ENCODE measurements at regions not wholly inside any gene's neighbourhood (a gene's known extent, or its start where the extent isn't known, plus 50 kb on each side); places are given as distances from the start of the nearest gene placed in this dataset.

- no peak overlapping the region for H3K27ac ChIP-seq (ENCODE audit: low read depth in 1 of 2, low read length in 2 of 2)
- peaks cover 0 to 2% of the 10 kb centered on the region in 2 donors for H3K27me3 ChIP-seq (ENCODE audit: control insufficient read depth in 1 of 2, insufficient read depth in 2 of 2, low read length in 1 of 2)
- H3K36me3 ChIP-seq (ENCODE audit: control insufficient read depth in 1 of 2, insufficient read depth in 2 of 2, low read length in 1 of 2) = no peaks in the 10 kb centered on the region
- no peaks in the 10 kb centered on the region for H3K4me1 ChIP-seq (ENCODE audit: control insufficient read depth in 1 of 2, insufficient read depth in 2 of 2, low read length in 2 of 2)
- H3K9me3 ChIP-seq (ENCODE audit: control insufficient read depth, low read length) = peaks cover 1% of the 10 kb centered on the region
- 88 to 96% methylated on average over 2 of the region's 2 CpGs for WGBS, 2 donors
- ATAC-seq (ENCODE audit: low FRiP score) = no peak
- H3K4me3 ChIP-seq (ENCODE audit: low read length in 2 of 2) = no peak overlapping the region
- intact Hi-C loops (cut with DNase I) = no loop called here
- DNase-seq = no peak
Observed at GRCh38 chr12:107244584-107244983, 151.2 kb upstream of the CRY1 start.

GRCh38 chr12:107247650-107248049, 154.3 kb upstream of the CRY1 start:
- peaks cover 3% of the 10 kb centered on the region for H3K9me3 ChIP-seq (ENCODE audit: control insufficient read depth, low read length)
- ATAC-seq (ENCODE audit: low FRiP score) (no peak), DNase-seq (no peak)
- intact Hi-C loops (cut with DNase I) = no loop called here
- 62 to 68% methylated on average over 1 of the region's 1 CpG for WGBS, 2 donors
- no peak overlapping the region for H3K4me3 ChIP-seq (ENCODE audit: low read length in 2 of 2)
- no peak overlapping the region for H3K27ac ChIP-seq (ENCODE audit: low read depth in 1 of 2, low read length in 2 of 2)
- no peaks in the 10 kb centered on the region for H3K36me3 ChIP-seq (ENCODE audit: control insufficient read depth in 1 of 2, insufficient read depth in 2 of 2, low read length in 1 of 2)
- no peaks in the 10 kb centered on the region for H3K27me3 ChIP-seq (ENCODE audit: control insufficient read depth in 1 of 2, insufficient read depth in 2 of 2, low read length in 1 of 2)
- no peaks in the 10 kb centered on the region for H3K4me1 ChIP-seq (ENCODE audit: control insufficient read depth in 1 of 2, insufficient read depth in 2 of 2, low read length in 2 of 2)

- H3K27me3 ChIP-seq (ENCODE audit: control insufficient read depth in 1 of 2, insufficient read depth in 2 of 2, low read length in 1 of 2) = no peaks in the 10 kb centered on the region
- intact Hi-C loops (cut with DNase I) = no loop called here
- DNase-seq = no peak
- no peaks in the 10 kb centered on the region for H3K4me1 ChIP-seq (ENCODE audit: control insufficient read depth in 1 of 2, insufficient read depth in 2 of 2, low read length in 2 of 2)
- peaks cover 1% of the 10 kb centered on the region for H3K9me3 ChIP-seq (ENCODE audit: control insufficient read depth, low read length)
- H3K27ac ChIP-seq (ENCODE audit: low read depth in 1 of 2, low read length in 2 of 2) = no peak overlapping the region
- no peaks in the 10 kb centered on the region for H3K36me3 ChIP-seq (ENCODE audit: control insufficient read depth in 1 of 2, insufficient read depth in 2 of 2, low read length in 1 of 2)
- H3K4me3 ChIP-seq (ENCODE audit: low read length in 2 of 2) = no peak overlapping the region
- ATAC-seq (ENCODE audit: low FRiP score) = no peak
Observed at GRCh38 chr12:107248187-107248586, 154.8 kb upstream of the CRY1 start.

- ATAC-seq (ENCODE audit: low FRiP score) (no peak), DNase-seq (no peak)
- no peaks in the 10 kb centered on the region for H3K36me3 ChIP-seq (ENCODE audit: control insufficient read depth in 1 of 2, insufficient read depth in 2 of 2, low read length in 1 of 2)
- peaks cover 1% of the 10 kb centered on the region for H3K9me3 ChIP-seq (ENCODE audit: control insufficient read depth, low read length)
- no peaks in the 10 kb centered on the region for H3K4me1 ChIP-seq (ENCODE audit: control insufficient read depth in 1 of 2, insufficient read depth in 2 of 2, low read length in 2 of 2)
- no peak overlapping the region for H3K4me3 ChIP-seq (ENCODE audit: low read length in 2 of 2)
- intact Hi-C loops (cut with DNase I) = no loop called here
- no peak overlapping the region for H3K27ac ChIP-seq (ENCODE audit: low read depth in 1 of 2, low read length in 2 of 2)
- 74 to 79% methylated on average over 6 of the region's 6 CpGs for WGBS, 2 donors
- peaks cover 0 to 1% of the 10 kb centered on the region in 2 donors for H3K27me3 ChIP-seq (ENCODE audit: control insufficient read depth in 1 of 2, insufficient read depth in 2 of 2, low read length in 1 of 2)
Observed at GRCh38 chr12:107251288-107251687, 157.9 kb upstream of the CRY1 start.

- intact Hi-C loops (cut with DNase I) = no loop called here
- Histone ChIP-seq H3K4me1 (ENCODE audit: control insufficient read depth in 1 of 2, insufficient read depth in 2 of 2, low read length in 2 of 2) (no peaks in the 10 kb centered on the region), H3K27me3 (ENCODE audit: control insufficient read depth in 1 of 2, insufficient read depth in 2 of 2, low read length in 1 of 2) (peaks cover 0 to 1% of the 10 kb centered on the region in 2 donors), H3K36me3 (ENCODE audit: control insufficient read depth in 1 of 2, insufficient read depth in 2 of 2, low read length in 1 of 2) (no peaks in the 10 kb centered on the region), H3K4me3 (ENCODE audit: low read length in 2 of 2) (no peak overlapping the region), H3K27ac (ENCODE audit: low read depth in 1 of 2, low read length in 2 of 2) (no peak overlapping the region), H3K9me3 (ENCODE audit: control insufficient read depth, low read length) (peaks cover 3% of the 10 kb centered on the region)
- no peak for DNase-seq
- ATAC-seq (ENCODE audit: low FRiP score) = no peak
- 72 to 82% methylated on average over 1 of the region's 1 CpG for WGBS, 2 donors
Observed at GRCh38 chr12:107253361-107253760, 160.0 kb upstream of the CRY1 start.

- no peak for ATAC-seq (ENCODE audit: low FRiP score)
- intact Hi-C loops (cut with DNase I) = no loop called here
- peaks cover 0 to 1% of the 10 kb centered on the region in 2 donors for H3K27me3 ChIP-seq (ENCODE audit: control insufficient read depth in 1 of 2, insufficient read depth in 2 of 2, low read length in 1 of 2)
- peaks cover 3% of the 10 kb centered on the region for H3K9me3 ChIP-seq (ENCODE audit: control insufficient read depth, low read length)
- H3K36me3 ChIP-seq (ENCODE audit: control insufficient read depth in 1 of 2, insufficient read depth in 2 of 2, low read length in 1 of 2) = no peaks in the 10 kb centered on the region
- H3K27ac ChIP-seq (ENCODE audit: low read depth in 1 of 2, low read length in 2 of 2) = no peak overlapping the region
- H3K4me3 ChIP-seq (ENCODE audit: low read length in 2 of 2) = no peak overlapping the region
- no peaks in the 10 kb centered on the region for H3K4me1 ChIP-seq (ENCODE audit: control insufficient read depth in 1 of 2, insufficient read depth in 2 of 2, low read length in 2 of 2)
- 62 to 79% methylated on average over 5 of the region's 5 CpGs for WGBS, 2 donors
- no peak for DNase-seq
Observed at GRCh38 chr12:107254258-107254856, 161.0 kb upstream of the CRY1 start.

GRCh38 chr12:107258780-107259179, 165.4 kb upstream of the CRY1 start:
- intact Hi-C loops (cut with DNase I) = no loop called here
- no peak overlapping the region for H3K27ac ChIP-seq (ENCODE audit: low read depth in 1 of 2, low read length in 2 of 2)
- no peak overlapping the region for H3K4me3 ChIP-seq (ENCODE audit: low read length in 2 of 2)
- peaks cover 3% of the 10 kb centered on the region for H3K9me3 ChIP-seq (ENCODE audit: control insufficient read depth, low read length)
- peaks cover 0 to 1% of the 10 kb centered on the region in 2 donors for H3K27me3 ChIP-seq (ENCODE audit: control insufficient read depth in 1 of 2, insufficient read depth in 2 of 2, low read length in 1 of 2)
- no peaks in the 10 kb centered on the region for H3K36me3 ChIP-seq (ENCODE audit: control insufficient read depth in 1 of 2, insufficient read depth in 2 of 2, low read length in 1 of 2)
- 69 to 70% methylated on average over 3 of the region's 3 CpGs for WGBS, 2 donors
- ATAC-seq (ENCODE audit: low FRiP score) (no peak), DNase-seq (no peak)
- no peaks in the 10 kb centered on the region for H3K4me1 ChIP-seq (ENCODE audit: control insufficient read depth in 1 of 2, insufficient read depth in 2 of 2, low read length in 2 of 2)

GRCh38 chr12:107263980-107264379, 170.6 kb upstream of the CRY1 start:
- DNase-seq (no peak), ATAC-seq (ENCODE audit: low FRiP score) (no peak)
- Histone ChIP-seq H3K27ac (ENCODE audit: low read depth in 1 of 2, low read length in 2 of 2) (no peak overlapping the region), H3K4me1 (ENCODE audit: control insufficient read depth in 1 of 2, insufficient read depth in 2 of 2, low read length in 2 of 2) (no peaks in the 10 kb centered on the region), H3K4me3 (ENCODE audit: low read length in 2 of 2) (no peak overlapping the region), H3K9me3 (ENCODE audit: control insufficient read depth, low read length) (peaks cover 1% of the 10 kb centered on the region), H3K36me3 (ENCODE audit: control insufficient read depth in 1 of 2, insufficient read depth in 2 of 2, low read length in 1 of 2) (no peaks in the 10 kb centered on the region), H3K27me3 (ENCODE audit: control insufficient read depth in 1 of 2, insufficient read depth in 2 of 2, low read length in 1 of 2) (no peaks in the 10 kb centered on the region)
- intact Hi-C loops (cut with DNase I) = no loop called here

- 83 to 90% methylated on average over 7 of the region's 7 CpGs for WGBS, 2 donors
- Histone ChIP-seq H3K36me3 (ENCODE audit: control insufficient read depth in 1 of 2, insufficient read depth in 2 of 2, low read length in 1 of 2) (no peaks in the 10 kb centered on the region), H3K9me3 (ENCODE audit: control insufficient read depth, low read length) (peaks cover 1% of the 10 kb centered on the region), H3K27ac (ENCODE audit: low read depth in 1 of 2, low read length in 2 of 2) (no peak overlapping the region), H3K4me3 (ENCODE audit: low read length in 2 of 2) (no peak overlapping the region), H3K27me3 (ENCODE audit: control insufficient read depth in 1 of 2, insufficient read depth in 2 of 2, low read length in 1 of 2) (no peaks in the 10 kb centered on the region), H3K4me1 (ENCODE audit: control insufficient read depth in 1 of 2, insufficient read depth in 2 of 2, low read length in 2 of 2) (no peaks in the 10 kb centered on the region)
- DNase-seq (no peak), ATAC-seq (ENCODE audit: low FRiP score) (no peak)
- intact Hi-C loops (cut with DNase I) = no loop called here
Observed at GRCh38 chr12:107264667-107265066, 171.3 kb upstream of the CRY1 start.
